Stomach smooth muscle (tissue), 2 donors: ENCODE measurements at regions not wholly inside any gene's neighbourhood (a gene's known extent, or its start where the extent isn't known, plus 50 kb on each side); places are given as distances from the start of the nearest gene placed in this dataset.
A peak's percentile ranks its signal among the peaks of the same experiment; 100 is the strongest.
"Not testable (repeated sequence)": the region's sequence is repeated elsewhere in the genome, so short reads cannot be mapped to it uniquely, and the experiment has no call there.

Source experiments
- H3K27ac ChIP-seq: one replicate; pipeline ENCODE4 v1.7.0; 2013; ENCODE audit warnings: mild to moderate bottlenecking, low read length, inconsistent platforms
- H3K27me3 ChIP-seq, 2 donors: one replicate each; pipeline ENCODE4 v1.7.0; 2013; ENCODE audit warnings: low read length in 2 of 2; ENCODE audit not compliant: insufficient read depth in 2 of 2, control insufficient read depth in 1 of 2
- H3K36me3 ChIP-seq, 2 donors: one replicate each; pipeline ENCODE4 v1.7.0; 2013; ENCODE audit warnings: low read length in 2 of 2; ENCODE audit not compliant: control insufficient read depth in 2 of 2, insufficient read depth in 2 of 2
- H3K4me1 ChIP-seq: one replicate; pipeline ENCODE4 v1.7.0; 2013; ENCODE audit warnings: low read length; ENCODE audit not compliant: control insufficient read depth, insufficient read depth
- H3K4me3 ChIP-seq, 2 donors: one replicate each; pipeline ENCODE4 v1.7.0; 2013; ENCODE audit warnings: low read length in 2 of 2
- H3K9ac ChIP-seq, 2 donors: one replicate each; pipeline ENCODE4 v1.7.0; 2013; ENCODE audit warnings: low read length in 2 of 2, mild to moderate bottlenecking in 1 of 2
- H3K9me3 ChIP-seq, 2 donors: one replicate each; pipeline ENCODE4 v1.7.0; 2013; ENCODE audit warnings: low read length in 2 of 2; ENCODE audit not compliant: control insufficient read depth in 2 of 2
- donor health status: healthy.
- donor health status: Pancreatic carcinoma.

DNA sequence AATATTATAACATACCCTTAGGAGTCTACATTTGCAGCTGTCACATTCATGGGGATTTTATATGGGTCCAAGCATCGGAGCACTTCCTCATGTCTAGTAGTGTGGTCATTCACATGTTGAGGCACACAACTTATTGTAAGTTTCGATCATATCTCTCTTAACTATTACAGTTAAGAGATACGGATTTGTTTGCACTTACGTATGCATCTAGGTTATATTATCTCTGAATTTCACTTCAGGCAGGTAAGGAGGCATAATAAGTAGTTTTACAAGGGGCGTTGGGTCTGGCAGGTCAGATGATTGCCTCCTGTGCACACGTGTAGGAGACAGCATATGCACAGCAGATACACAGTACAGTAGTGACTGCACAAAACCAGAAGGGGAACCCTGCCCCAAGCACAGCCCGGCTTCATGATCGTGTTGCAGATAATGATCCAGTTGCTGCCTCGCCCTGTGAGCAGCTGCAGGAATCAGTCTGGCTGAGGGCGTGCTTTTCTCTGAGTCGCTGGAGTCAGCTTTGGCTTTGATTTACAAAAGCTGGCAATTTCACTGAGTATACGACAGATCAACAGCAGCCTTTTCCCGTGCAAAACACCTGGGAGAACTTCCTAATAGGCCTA, 302.9 kb upstream of the GATB start:
- no peaks in the 10 kb centered on the region for H3K9me3 ChIP-seq
- no peak overlapping the region for H3K27ac ChIP-seq
- no peaks in the 10 kb centered on the region for H3K27me3 ChIP-seq
- no peak overlapping the region for H3K4me3 ChIP-seq
- H3K36me3 ChIP-seq: no peaks in the 10 kb centered on the region
- no peak overlapping the region for H3K9ac ChIP-seq
- peaks cover 5% of the 10 kb centered on the region for H3K4me1 ChIP-seq

DNA sequence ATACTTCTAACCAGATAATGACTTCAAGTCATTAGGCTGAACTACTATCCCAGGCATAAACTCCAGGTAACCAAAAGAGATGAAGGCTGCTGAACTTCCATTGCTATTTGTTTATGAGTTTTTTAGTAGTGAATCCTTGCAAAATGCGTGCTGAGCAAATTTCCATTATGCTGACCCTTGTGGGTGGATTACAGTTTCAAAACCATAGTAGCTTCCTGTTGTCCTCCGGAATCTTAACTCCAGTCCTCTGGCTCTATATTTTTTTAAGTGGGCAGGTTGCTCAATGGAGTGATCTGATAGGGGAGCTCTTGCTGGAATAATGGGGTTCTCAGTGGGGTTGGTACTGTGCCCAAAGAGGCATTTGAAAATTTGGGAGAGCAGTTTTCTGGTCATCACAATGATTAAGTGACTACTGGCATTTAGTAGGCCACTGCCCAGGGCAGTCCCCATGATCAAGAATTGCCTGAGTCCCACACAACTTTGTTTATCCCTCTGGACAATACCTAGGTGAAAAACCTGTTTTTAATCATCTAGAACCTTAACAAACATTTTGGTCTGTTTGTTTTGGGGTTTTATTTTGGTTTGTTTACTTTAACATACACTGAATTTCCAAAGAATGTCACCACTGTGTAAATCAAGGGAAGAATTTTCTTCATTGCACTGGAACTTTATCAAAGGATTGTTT, 302.3 kb upstream of the GATB start:
- Histone ChIP-seq H3K9me3 (peaks cover 0 to 2% of the 10 kb centered on the region in 2 donors), H3K4me3 (no peak overlapping the region), H3K27ac (no peak overlapping the region), H3K27me3 (no peaks in the 10 kb centered on the region), H3K4me1 (peaks cover 5% of the 10 kb centered on the region), H3K36me3 (no peaks in the 10 kb centered on the region), H3K9ac (no peak overlapping the region)

DNA sequence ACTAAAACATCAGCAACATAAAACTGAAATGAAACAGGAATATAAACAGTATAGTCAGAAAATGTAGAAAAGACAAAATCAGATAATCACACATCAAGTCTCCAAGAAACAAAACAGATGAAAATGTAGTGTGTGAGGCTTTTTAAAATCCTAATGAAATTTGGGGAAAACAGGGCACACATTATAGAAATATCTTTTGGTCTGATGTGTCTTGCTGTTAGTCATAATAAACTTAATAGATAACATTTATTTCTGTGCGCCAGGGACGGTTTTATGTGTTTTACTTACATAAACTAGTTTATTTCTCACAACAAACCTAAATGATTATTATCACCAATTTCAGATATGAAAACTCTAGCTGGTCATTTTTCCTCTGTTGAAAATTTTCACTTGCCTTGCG, 293.9 kb upstream of the GATB start:
- Histone ChIP-seq H3K9ac (no peak overlapping the region), H3K4me1 (no peaks in the 10 kb centered on the region), H3K27ac (no peak overlapping the region), H3K4me3 (no peak overlapping the region), H3K36me3 (no peaks in the 10 kb centered on the region), H3K9me3 (peaks cover 0 to 3% of the 10 kb centered on the region in 2 donors), H3K27me3 (no peaks in the 10 kb centered on the region)

DNA sequence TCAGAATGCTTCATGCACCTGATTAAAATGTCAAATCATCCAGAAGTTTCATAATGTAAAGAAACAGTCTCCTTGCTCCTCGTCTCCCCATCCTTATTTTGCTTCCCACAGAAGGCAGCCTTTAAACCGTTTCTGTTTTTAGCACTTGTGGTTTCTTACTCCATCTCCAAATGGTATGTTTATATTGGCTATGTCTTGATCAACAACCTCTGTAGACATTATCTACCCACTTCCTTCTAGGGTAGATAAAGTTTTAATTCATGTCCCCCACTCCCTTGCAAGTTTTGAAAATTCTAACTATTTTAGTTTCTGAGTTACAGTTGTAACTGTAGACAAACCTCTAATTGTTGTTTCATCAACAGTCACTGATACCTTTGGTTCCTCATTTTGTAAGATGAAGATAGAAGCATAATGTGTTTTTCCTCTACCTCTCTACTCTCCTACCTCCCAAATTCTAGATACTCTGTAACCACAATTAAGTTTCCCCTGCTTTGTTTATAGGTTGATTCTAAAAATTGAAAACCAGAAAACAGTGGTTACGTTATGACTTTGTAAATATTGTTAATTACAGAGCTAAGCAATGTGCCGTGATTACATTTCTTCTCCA, 291.7 kb upstream of the GATB start:
- H3K27ac ChIP-seq: no peak overlapping the region
- H3K36me3 ChIP-seq: no peaks in the 10 kb centered on the region
- H3K4me1 ChIP-seq: no peaks in the 10 kb centered on the region
- H3K9ac ChIP-seq: no peak overlapping the region
- H3K4me3 ChIP-seq: no peak overlapping the region
- no peaks in the 10 kb centered on the region for H3K27me3 ChIP-seq
- no peaks in the 10 kb centered on the region for H3K9me3 ChIP-seq

DNA sequence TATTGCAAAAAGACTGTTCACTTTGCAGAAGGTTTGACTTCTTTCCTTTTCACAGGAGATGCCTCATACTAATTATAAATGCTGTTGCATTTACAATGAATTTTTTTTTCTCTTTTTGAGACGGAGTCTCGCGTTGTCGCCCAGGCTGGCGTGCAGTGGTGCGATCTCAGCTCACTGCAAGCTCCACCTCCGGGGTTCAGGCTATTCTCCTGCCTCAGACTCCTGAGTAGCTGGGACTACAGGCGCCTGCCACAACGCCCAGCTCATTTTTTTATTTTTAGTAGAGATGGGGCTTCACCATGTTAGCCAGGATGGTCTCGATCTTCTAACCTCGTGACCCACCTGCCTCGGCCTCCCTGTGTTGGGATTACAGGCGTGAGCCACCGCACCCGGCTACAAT, 290.5 kb upstream of the GATB start:
- not testable (repeated sequence) for H3K9me3 ChIP-seq, H3K4me1 ChIP-seq, H3K36me3 ChIP-seq, H3K9ac ChIP-seq, H3K27me3 ChIP-seq, H3K4me3 ChIP-seq, H3K27ac ChIP-seq

DNA sequence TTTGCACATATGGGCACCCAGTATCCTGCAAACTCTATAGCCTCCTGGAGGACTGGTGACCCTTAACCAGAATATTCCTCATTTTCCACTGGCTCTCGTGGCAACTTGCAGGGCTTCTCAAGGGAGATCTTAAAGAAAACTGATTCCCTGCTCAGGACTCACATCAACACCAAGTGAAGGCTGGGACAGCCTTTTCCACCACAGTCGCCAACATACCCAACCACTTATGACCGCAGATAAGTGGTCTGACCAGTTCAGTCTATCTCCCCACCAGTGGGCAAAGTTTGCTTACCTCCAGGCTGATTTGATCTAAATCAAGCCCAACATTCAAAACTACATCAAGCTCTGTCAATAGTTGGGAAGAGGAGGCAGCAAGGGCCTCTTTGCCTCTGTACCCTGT, 289.3 kb upstream of the GATB start:
- Histone ChIP-seq H3K9me3 (no peaks in the 10 kb centered on the region), H3K4me3 (no peak overlapping the region), H3K27me3 (peaks cover 0 to 5% of the 10 kb centered on the region in 2 donors), H3K4me1 (peaks cover 15% of the 10 kb centered on the region), H3K9ac (no peak overlapping the region), H3K36me3 (no peaks in the 10 kb centered on the region), H3K27ac (no peak overlapping the region)

DNA sequence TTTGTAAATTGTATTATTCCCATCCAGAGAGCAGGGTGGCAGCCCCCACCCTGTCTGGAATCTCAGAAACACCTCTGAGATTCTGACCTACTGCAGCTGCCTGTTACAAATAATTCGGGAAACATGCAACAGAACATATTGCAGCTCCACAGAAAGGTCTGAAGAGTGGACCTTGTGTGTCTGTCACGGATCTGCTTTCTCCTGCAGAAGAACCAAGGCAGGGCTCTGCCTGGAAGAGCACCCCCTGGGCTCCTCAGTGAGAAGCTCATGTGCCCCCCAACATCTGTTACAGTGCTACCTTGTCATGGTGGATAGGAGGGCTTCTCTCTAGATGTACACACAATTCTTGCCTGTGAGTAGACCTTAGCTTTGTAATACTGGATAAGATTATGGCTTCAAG, 286.6 kb upstream of the GATB start:
- no peaks in the 10 kb centered on the region for H3K36me3 ChIP-seq

DNA sequence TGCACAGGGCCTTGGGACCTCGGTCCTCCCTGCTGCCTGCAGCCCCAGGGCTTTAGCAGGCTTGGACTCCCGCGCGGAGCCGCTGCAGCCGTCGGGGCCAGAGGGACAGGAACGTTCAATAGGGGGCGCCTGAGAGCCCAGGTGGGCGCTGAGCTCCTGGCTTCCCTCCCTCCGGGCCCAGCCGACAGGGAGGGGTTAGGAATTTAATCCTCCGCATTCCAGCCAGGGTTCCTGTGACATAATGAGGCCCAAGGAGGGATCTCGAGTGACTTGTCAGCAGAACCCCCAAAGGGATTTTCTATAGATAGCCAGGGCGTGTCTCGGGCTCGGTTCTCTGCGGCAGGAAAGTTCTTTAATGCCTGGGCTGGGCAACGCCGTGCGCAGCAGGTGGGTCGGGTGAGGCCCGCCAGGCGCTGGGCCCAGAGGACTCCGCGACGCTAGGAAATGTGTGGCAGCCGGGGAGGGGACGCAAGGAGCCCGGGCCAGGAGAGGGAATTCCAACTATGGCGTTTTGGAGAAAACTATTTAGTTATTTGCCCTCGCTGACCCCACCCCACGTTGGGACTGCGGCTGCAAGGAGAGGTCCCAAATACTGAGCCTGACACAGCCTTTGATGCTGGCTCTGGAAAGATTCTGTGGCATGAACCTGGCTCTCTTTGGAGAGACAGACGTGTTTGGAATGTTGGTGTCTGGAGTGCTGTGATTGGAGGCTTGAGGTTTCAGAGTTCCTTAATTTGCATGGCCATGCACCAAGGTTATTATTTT, 285.2 kb upstream of the GATB start:
- Histone ChIP-seq H3K9me3 (no peaks in the 10 kb centered on the region), H3K4me1 (peaks cover 15% of the 10 kb centered on the region), H3K27ac (no peak overlapping the region), H3K4me3 (peak overlapping the region in 1 of 2 donors; percentile 58), H3K27me3 (peaks cover 0 to 5% of the 10 kb centered on the region in 2 donors), H3K9ac (no peak overlapping the region), H3K36me3 (no peaks in the 10 kb centered on the region)

More for the DNA sequence above, 286.6 kb upstream of the GATB start:
- H3K4me1 ChIP-seq: peaks cover 15% of the 10 kb centered on the region
- no peak overlapping the region for H3K9ac ChIP-seq
- H3K27ac ChIP-seq: no peak overlapping the region
- H3K27me3 ChIP-seq: peaks cover 0 to 5% of the 10 kb centered on the region in 2 donors
- H3K9me3 ChIP-seq: no peaks in the 10 kb centered on the region
- no peak overlapping the region for H3K4me3 ChIP-seq

DNA sequence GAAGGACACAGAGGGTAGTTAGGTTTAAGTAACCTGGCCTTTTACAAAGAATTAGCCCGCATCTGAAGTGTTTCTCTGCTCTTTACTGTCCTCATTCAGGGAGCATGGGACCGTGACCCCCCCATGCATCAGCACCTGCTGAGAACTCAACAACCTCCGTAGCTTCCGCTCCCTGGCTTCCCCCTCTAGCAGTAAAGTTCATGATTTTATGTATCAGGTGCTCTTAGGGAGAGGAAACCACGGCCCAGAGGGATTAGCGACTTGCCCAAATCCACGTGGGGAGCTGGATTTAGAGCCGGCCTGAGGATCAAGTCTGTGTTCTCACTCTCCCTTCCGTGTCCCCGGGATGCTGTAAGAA, 284.6 kb upstream of the GATB start:
- Histone ChIP-seq H3K9ac (no peak overlapping the region), H3K27me3 (peaks cover 0 to 5% of the 10 kb centered on the region in 2 donors), H3K4me3 (peak overlapping the region in 1 of 2 donors; percentile 58), H3K36me3 (no peaks in the 10 kb centered on the region), H3K4me1 (peaks cover 15% of the 10 kb centered on the region), H3K27ac (no peak overlapping the region), H3K9me3 (no peaks in the 10 kb centered on the region)

DNA sequence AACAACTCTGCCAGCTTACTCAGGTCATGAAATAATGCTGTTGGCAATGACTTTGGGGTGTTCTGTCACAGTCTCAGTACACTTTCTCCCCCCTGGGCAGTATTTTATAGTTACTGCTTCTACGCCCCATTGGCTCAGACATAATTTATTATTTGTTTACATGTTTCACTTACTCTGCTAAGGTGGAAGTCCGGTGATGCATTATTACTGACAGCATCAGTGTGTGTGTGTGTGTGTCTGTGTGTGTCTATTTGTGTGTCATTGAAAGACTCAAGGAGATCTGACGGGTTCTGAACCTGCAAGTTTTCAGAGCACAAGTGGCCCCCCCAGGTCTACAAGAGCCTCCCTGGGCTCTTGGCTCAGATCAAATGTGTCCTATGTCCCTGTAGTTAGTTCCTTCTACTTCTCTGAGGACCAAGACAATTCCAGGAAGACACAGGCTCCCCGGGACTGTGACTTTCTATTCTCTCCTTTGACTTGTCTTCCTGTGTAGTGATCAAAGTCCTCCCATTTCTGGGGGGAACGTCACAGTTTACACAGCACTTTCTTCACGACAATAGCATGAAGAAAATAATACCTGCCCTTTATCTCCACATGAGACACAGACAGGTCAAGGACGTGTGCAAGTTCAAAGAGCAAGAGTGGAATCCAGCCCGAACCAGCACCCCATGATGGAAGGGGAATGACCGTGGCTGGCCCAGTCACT, 283.7 kb upstream of the GATB start:
- peaks cover 0 to 5% of the 10 kb centered on the region in 2 donors for H3K27me3 ChIP-seq
- no peaks in the 10 kb centered on the region for H3K9me3 ChIP-seq
- no peak overlapping the region for H3K4me3 ChIP-seq
- H3K9ac ChIP-seq: no peak overlapping the region
- H3K27ac ChIP-seq: no peak overlapping the region
- no peaks in the 10 kb centered on the region for H3K36me3 ChIP-seq
- peaks cover 15% of the 10 kb centered on the region for H3K4me1 ChIP-seq
